ENCODE measurements at regions not wholly inside any gene's neighbourhood (a gene's known extent, or its start where the extent isn't known, plus 50 kb on each side); places are given as distances from the start of the nearest gene placed in this dataset.

DNA sequence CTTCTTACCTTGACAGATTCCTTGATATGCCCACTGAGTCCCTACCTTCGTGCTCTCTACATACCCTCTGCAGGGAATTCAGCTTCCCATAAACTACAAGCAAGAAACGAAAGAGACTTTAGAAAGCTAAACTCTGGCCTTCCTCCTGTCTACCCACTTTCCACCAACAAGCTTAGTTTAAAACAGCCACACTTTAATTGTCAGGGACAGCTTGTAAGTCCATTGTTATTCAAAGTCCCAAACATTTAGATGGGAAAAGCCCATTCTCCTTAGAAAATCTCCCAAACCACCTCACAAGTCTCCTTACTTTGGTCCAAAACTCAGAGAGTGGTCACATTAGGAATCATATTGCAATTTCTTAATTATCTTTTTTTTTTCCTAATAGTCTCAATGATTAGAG is 2695.8 kb downstream of the PCDH9 start:
- TF ChIP-seq, protein P1, sequence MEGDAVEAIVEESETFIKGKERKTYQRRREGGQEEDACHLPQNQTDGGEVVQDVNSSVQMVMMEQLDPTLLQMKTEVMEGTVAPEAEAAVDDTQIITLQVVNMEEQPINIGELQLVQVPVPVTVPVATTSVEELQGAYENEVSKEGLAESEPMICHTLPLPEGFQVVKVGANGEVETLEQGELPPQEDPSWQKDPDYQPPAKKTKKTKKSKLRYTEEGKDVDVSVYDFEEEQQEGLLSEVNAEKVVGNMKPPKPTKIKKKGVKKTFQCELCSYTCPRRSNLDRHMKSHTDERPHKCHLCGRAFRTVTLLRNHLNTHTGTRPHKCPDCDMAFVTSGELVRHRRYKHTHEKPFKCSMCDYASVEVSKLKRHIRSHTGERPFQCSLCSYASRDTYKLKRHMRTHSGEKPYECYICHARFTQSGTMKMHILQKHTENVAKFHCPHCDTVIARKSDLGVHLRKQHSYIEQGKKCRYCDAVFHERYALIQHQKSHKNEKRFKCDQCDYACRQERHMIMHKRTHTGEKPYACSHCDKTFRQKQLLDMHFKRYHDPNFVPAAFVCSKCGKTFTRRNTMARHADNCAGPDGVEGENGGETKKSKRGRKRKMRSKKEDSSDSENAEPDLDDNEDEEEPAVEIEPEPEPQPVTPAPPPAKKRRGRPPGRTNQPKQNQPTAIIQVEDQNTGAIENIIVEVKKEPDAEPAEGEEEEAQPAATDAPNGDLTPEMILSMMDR (conservative IDR thresholded peaks at IDR 0.05; ENCODE audit: low read depth, low read length), result no peak
- TF ChIP-seq, protein P2, sequence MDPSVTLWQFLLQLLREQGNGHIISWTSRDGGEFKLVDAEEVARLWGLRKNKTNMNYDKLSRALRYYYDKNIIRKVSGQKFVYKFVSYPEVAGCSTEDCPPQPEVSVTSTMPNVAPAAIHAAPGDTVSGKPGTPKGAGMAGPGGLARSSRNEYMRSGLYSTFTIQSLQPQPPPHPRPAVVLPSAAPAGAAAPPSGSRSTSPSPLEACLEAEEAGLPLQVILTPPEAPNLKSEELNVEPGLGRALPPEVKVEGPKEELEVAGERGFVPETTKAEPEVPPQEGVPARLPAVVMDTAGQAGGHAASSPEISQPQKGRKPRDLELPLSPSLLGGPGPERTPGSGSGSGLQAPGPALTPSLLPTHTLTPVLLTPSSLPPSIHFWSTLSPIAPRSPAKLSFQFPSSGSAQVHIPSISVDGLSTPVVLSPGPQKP (IDR thresholded peaks at IDR 0.05; ENCODE audit: borderline replicate concordance, low read depth, low read length), result no peak
- TF ChIP-seq POLR2A (IDR thresholded peaks at IDR 0.05; ENCODE audit: low read depth, low read length), result no peak
- no peak for TF ChIP-seq MAZ (IDR thresholded peaks at IDR 0.05; ENCODE audit: borderline replicate concordance, low read depth, low read length)
- no peak for TF ChIP-seq RCOR1 (IDR thresholded peaks at IDR 0.05; ENCODE audit: insufficient replicate concordance, low read length)
- TF ChIP-seq CHD1 (IDR thresholded peaks at IDR 0.05; ENCODE audit: low read depth, low read length), result no peak
